Spleen (tissue), 11 donors: ENCODE measurements at regions not wholly inside any gene's neighbourhood (a gene's known extent, or its start where the extent isn't known, plus 50 kb on each side); places are given as distances from the start of the nearest gene placed in this dataset.

Experiments used
- DNase-seq: peaks from one replicate; pipeline ENCODE4 v3.0.0-alpha.2; 2020
- H3K27ac ChIP-seq, 8 donors: fragments of 200-600 bp; sonication (generic) in 7 of 8; 1 replicate in 4 of 8; 2 replicates in 4 of 8; pipeline versions ENCODE4 v1.5.0 to v1.8.0; 2016 to 2021; ENCODE audit warnings: inconsistent platforms in 4 of 8, mild to moderate bottlenecking in 4 of 8, moderate library complexity in 1 of 8
- H3K27me3 ChIP-seq, 7 donors: fragments of 200-600 bp; sonication (generic) in 6 of 7; replicated peaks in 1 of 7; 1 replicate in 4 of 7; 2 replicates in 3 of 7; pipeline versions ENCODE4 v1.5.0 to v1.8.0; 2016 to 2021; ENCODE audit warnings: inconsistent platforms in 3 of 7, mild to moderate bottlenecking in 1 of 7
- H3K36me3 ChIP-seq, 6 donors: fragments of 200-600 bp; sonication (generic) in 5 of 6; 1 replicate in 4 of 6; 2 replicates in 2 of 6; pipeline versions ENCODE4 v1.5.0 to v1.8.0; 2016 to 2021; ENCODE audit warnings: inconsistent platforms in 2 of 6
- H3K4me1 ChIP-seq, 6 donors: fragments of 200-600 bp; sonication (generic) in 5 of 6; 1 replicate in 3 of 6; 2 replicates in 3 of 6; pipeline versions ENCODE4 v1.5.0 to v1.8.0; 2016 to 2021; ENCODE audit warnings: inconsistent platforms in 3 of 6
- H3K4me3 ChIP-seq, 8 donors: fragments of 200-600 bp; sonication (generic) in 7 of 8; 1 replicate in 4 of 8; 2 replicates in 4 of 8; pipeline versions ENCODE4 v1.5.0 to v1.8.0; 2016 to 2021; ENCODE audit warnings: inconsistent platforms in 4 of 8, mild to moderate bottlenecking in 4 of 8, moderate library complexity in 2 of 8
- H3K9me3 ChIP-seq, 8 donors: fragments of 200-600 bp; sonication (generic) in 7 of 8; 1 replicate in 4 of 8; 2 replicates in 4 of 8; pipeline versions ENCODE4 v1.5.0 to v1.8.0; 2016 to 2021; ENCODE audit warnings: inconsistent platforms in 4 of 8
- CTCF ChIP-seq, 11 experiments: fragments of 200-600 bp in 7 of 11; fragments of 450-650 bp in 4 of 11; sonication (generic) in 4 of 11; IDR thresholded peaks in 8 of 11; conservative IDR thresholded peaks in 3 of 11; 1 replicate in 7 of 11; 2 replicates in 4 of 11; pipeline versions ENCODE4 v1.4.0 to v1.8.0; 2016 to 2021; ENCODE audit warnings: antibody characterized with exemption in 11 of 11, inconsistent platforms in 4 of 11, mild to moderate bottlenecking in 1 of 11
- POLR2A ChIP-seq, 3 donors: fragments of 450-650 bp; IDR thresholded peaks; one replicate each; pipeline ENCODE4 v1.5.1; 2017; ENCODE audit warnings: antibody characterized with exemption in 3 of 3, mild to moderate bottlenecking in 1 of 3
- POLR2AphosphoS5 ChIP-seq, 3 donors: sonication (generic); formaldehyde crosslinking; IDR thresholded peaks; one replicate each; pipeline ENCODE4 v1.5.1; 2017; ENCODE audit warnings: antibody characterized with exemption in 3 of 3
- WGBS, 5 donors: extraction: QIAGEN DNeasy Blood & Tissue Kit in 3 of 5; methylation state at CpG; one replicate each; pipeline versions ENCODE4 v1.1.5 to v1.1.7; 2013 to 2018; 5-methylcytosine and 5-hydroxymethylcytosine counted together
- intact Hi-C: fragments of 100-400 bp; cut with DNase I; formaldehyde crosslinking; loops from one replicate; pipeline ENCODE4 v1.15.0; 2023; ENCODE audit warnings: low total_unique reads
- donor health status: healthy with polysubstance abuse.
- donor health status: DM: no; HTN: no; CAD: no; lungs with moderate emphysema.
- donor health status: DM: no; HTN: no; CAD: no.
- donor health status: Bipolar disorder and iron deficiency.
- donor health status: healthy.
- donor health status: DM: no; HTN: no; CAD: no.
- donor health status: DM: yes; HTN: yes; CAD: no.

DNA sequence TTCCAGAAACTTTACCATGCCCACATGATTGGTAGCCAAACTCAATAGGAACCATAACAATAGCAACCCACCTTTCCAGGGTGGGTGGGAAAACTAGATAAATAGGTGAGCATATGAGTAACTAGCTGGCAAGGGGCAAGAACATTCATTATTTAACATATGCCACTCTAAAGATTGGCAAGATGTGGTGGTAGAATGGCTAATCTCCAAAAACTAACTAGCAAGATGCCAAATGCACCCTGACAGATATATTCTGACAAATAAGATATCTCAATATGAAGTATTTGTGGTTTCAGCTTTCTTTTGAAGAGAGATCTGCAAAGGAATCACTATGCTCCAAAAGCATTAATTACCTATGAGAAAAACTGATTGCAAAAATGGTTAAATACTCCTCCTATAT is 895.6 kb downstream of the TLE1 start:
- Histone ChIP-seq H3K27me3 (no peaks in the 10 kb centered on the region), H3K36me3 (no peaks in the 10 kb centered on the region), H3K4me1 (no peaks in the 10 kb centered on the region), H3K27ac (no peak overlapping the region), H3K4me3 (no peak overlapping the region), H3K9me3 (no peaks in the 10 kb centered on the region)
- intact Hi-C loops = no loop called here
- TF ChIP-seq POLR2A (IDR thresholded peaks at IDR 0.05) = no peak
- no peak for TF ChIP-seq CTCF (IDR thresholded peaks at IDR 0.05 in 8 of 11, conservative IDR thresholded peaks at IDR 0.05 in 3 of 11)
- no peak for TF ChIP-seq POLR2AphosphoS5 (IDR thresholded peaks at IDR 0.05)
- DNase-seq = no peak

GRCh38 chr9:80792726-80793125 is 896.6 kb downstream of the TLE1 start:
- no peak for DNase-seq
- H3K27me3 ChIP-seq = no peaks in the 10 kb centered on the region
- 76 to 91% (median 80%) methylated on average over 3 of the region's 3 CpGs for WGBS, 5 donors
- H3K4me1 ChIP-seq = no peaks in the 10 kb centered on the region
- intact Hi-C loops = no loop called here
- TF ChIP-seq POLR2A (IDR thresholded peaks at IDR 0.05) (no peak), POLR2AphosphoS5 (IDR thresholded peaks at IDR 0.05) (no peak), CTCF (IDR thresholded peaks at IDR 0.05 in 8 of 11, conservative IDR thresholded peaks at IDR 0.05 in 3 of 11) (no peak)
- no peak overlapping the region for H3K4me3 ChIP-seq
- H3K36me3 ChIP-seq = no peaks in the 10 kb centered on the region
- no peak overlapping the region for H3K27ac ChIP-seq
- no peaks in the 10 kb centered on the region for H3K9me3 ChIP-seq

- Histone ChIP-seq H3K36me3 (no peaks in the 10 kb centered on the region), H3K27ac (no peak overlapping the region), H3K4me1 (no peaks in the 10 kb centered on the region), H3K9me3 (no peaks in the 10 kb centered on the region), H3K4me3 (no peak overlapping the region), H3K27me3 (no peaks in the 10 kb centered on the region)
- intact Hi-C loops = no loop called here
- DNase-seq = no peak
- TF ChIP-seq CTCF (IDR thresholded peaks at IDR 0.05 in 8 of 11, conservative IDR thresholded peaks at IDR 0.05 in 3 of 11) = no peak
- TF ChIP-seq POLR2A (IDR thresholded peaks at IDR 0.05) = no peak
- TF ChIP-seq POLR2AphosphoS5 (IDR thresholded peaks at IDR 0.05) = no peak
- 56 to 69% (median 60%) methylated on average over 2 of the region's 2 CpGs for WGBS, 5 donors
Measured at GRCh38 chr9:80791836-80792235, 897.5 kb downstream of the TLE1 start.

DNA sequence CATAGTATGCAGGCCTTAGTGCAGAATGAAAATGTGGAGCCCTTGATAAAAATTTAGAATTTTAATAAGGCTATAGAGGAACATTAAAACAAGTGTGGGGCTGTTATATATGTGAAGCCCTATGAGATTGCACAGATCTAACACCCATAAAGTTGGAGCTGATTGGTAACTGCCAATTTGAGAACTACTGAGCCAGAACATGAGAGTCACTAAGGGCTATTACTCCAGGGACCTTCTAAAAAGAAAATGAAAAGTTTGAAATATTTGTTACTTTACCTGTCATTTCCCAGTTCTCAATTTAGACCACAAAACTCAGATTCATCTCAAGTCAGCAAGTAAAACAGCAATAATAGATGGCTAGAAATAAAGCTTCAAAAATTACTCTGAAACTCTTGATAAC is 898.6 kb downstream of the TLE1 start:
- Histone ChIP-seq H3K27me3 (no peaks in the 10 kb centered on the region), H3K4me1 (no peaks in the 10 kb centered on the region), H3K4me3 (no peak overlapping the region), H3K9me3 (no peaks in the 10 kb centered on the region), H3K27ac (no peak overlapping the region), H3K36me3 (no peaks in the 10 kb centered on the region)
- intact Hi-C loops = no loop called here
- TF ChIP-seq CTCF (IDR thresholded peaks at IDR 0.05 in 8 of 11, conservative IDR thresholded peaks at IDR 0.05 in 3 of 11) (no peak), POLR2A (IDR thresholded peaks at IDR 0.05) (no peak), POLR2AphosphoS5 (IDR thresholded peaks at IDR 0.05) (no peak)
- no peak for DNase-seq
